Testis (tissue), 2 donors: ENCODE measurements at regions not wholly inside any gene's neighbourhood (a gene's known extent, or its start where the extent isn't known, plus 50 kb on each side); places are given as distances from the start of the nearest gene placed in this dataset.

Source experiments
- DNase-seq: peaks from one replicate; pipeline ENCODE4 v3.0.0-alpha.2; 2019
- H3K27ac ChIP-seq, 2 donors: fragments of 200-600 bp; sonication (generic); one replicate each; pipeline ENCODE4 v1.5.1; 2019
- H3K27me3 ChIP-seq: fragments of 200-600 bp; sonication (generic); one replicate; pipeline ENCODE4 v1.5.1; 2019
- H3K36me3 ChIP-seq: fragments of 200-600 bp; sonication (generic); one replicate; pipeline ENCODE4 v1.5.1; 2017; ENCODE audit warnings: low read depth; ENCODE audit errors: missing control alignments
- H3K4me1 ChIP-seq: fragments of 200-600 bp; sonication (generic); one replicate; pipeline ENCODE4 v1.5.1; 2019
- H3K4me3 ChIP-seq, 2 donors: fragments of 200-600 bp; sonication (generic); one replicate each; pipeline ENCODE4 v1.5.1; 2017 to 2019
- H3K9me3 ChIP-seq: fragments of 200-600 bp; sonication (generic); one replicate; pipeline ENCODE4 v1.5.1; 2017
- CTCF ChIP-seq, 3 experiments: fragments of 450-650 bp in 2 of 3; fragments of 200-600 bp in 1 of 3; sonication (generic) in 1 of 3; IDR thresholded peaks; one replicate each; pipeline ENCODE4 v1.5.1; 2016 to 2019; ENCODE audit warnings: antibody characterized with exemption in 3 of 3, mild to moderate bottlenecking in 2 of 3, moderate library complexity in 1 of 3
- POLR2A ChIP-seq: fragments of 450-650 bp; IDR thresholded peaks from one replicate; pipeline ENCODE4 v1.6.1; 2017; ENCODE audit warnings: antibody characterized with exemption, mild to moderate bottlenecking, moderate library complexity
- WGBS, 2 donors: methylation state at CpG; one replicate each; pipeline ENCODE4 v1.1.5; 2018; 5-methylcytosine and 5-hydroxymethylcytosine counted together
- intact Hi-C: fragments of 100-400 bp; cut with DNase I; formaldehyde crosslinking; loops from one replicate; pipeline ENCODE4 v1.15.1; 2023; ENCODE audit warnings: low total_unique reads

- no peaks in the 10 kb centered on the region for H3K9me3 ChIP-seq
- no peak for DNase-seq
- H3K27ac ChIP-seq = no peak overlapping the region
- H3K27me3 ChIP-seq = no peaks in the 10 kb centered on the region
- no peaks in the 10 kb centered on the region for H3K36me3 ChIP-seq
- TF ChIP-seq POLR2A (no peak), CTCF (IDR thresholded peaks at IDR 0.05) (no peak)
- intact Hi-C loops = no loop called here
- no peak overlapping the region for H3K4me3 ChIP-seq
- no peaks in the 10 kb centered on the region for H3K4me1 ChIP-seq
- WGBS, 2 donors = 84 to 96% methylated on average over 2 of the region's 2 CpGs
Observed at GRCh38 chr5:155239803-155240202, 226.2 kb downstream of the KIF4B start.

DNA sequence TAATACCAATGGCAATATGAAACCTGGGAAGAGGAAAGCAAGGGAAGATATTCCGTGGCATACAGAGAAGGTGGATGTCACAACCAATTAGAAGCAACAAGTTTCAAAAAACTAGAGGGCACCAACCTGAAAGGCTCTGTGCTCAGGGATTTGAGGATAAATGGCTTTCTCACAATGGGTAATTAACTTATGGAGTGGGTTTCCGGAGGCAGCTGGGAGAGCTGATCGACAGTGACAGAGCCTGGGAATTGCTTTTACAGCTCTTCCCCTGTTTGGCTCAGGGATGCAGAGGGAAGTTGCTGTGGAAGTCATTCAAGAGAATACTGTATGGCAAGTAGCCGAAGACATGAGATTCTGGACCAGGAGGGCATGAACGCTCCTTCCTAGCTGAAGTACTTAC is 237.0 kb downstream of the KIF4B start:
- no peaks in the 10 kb centered on the region for H3K9me3 ChIP-seq
- no peaks in the 10 kb centered on the region for H3K27me3 ChIP-seq
- no peak for DNase-seq
- H3K27ac ChIP-seq = no peak overlapping the region
- no peak overlapping the region for H3K4me3 ChIP-seq
- WGBS, 2 donors = 67 to 75% methylated on average over 5 of the region's 5 CpGs
- TF ChIP-seq POLR2A (no peak), CTCF (IDR thresholded peaks at IDR 0.05) (no peak)
- no peaks in the 10 kb centered on the region for H3K4me1 ChIP-seq
- H3K36me3 ChIP-seq = no peaks in the 10 kb centered on the region
- intact Hi-C loops = no loop called here

DNA sequence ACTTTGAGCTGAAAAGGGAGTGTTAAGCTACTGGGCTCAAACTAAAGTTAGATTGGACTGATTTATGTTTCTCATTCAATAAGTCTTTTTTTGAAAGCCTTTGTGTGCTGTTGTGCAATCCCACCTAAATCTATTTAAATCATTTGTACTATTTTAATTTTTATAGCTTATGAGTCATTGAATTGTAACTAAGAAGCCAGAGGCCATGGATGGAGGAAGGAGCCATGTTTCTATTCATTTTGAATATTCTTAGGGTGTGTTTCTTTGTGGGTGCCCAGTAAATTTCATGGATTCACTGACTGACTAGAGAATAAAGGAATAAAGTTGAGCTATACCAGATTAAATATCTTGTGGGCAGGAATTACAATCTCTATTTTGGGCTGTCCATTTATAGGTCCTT is 238.5 kb downstream of the KIF4B start:
- Histone ChIP-seq H3K4me1 (no peaks in the 10 kb centered on the region), H3K9me3 (no peaks in the 10 kb centered on the region), H3K27ac (no peak overlapping the region), H3K36me3 (no peaks in the 10 kb centered on the region), H3K27me3 (no peaks in the 10 kb centered on the region), H3K4me3 (no peak overlapping the region)
- intact Hi-C loops = no loop called here
- TF ChIP-seq POLR2A = no peak
- TF ChIP-seq CTCF (IDR thresholded peaks at IDR 0.05) = no peak
- no peak for DNase-seq

GRCh38 chr5:155252717-155253116 is 239.2 kb downstream of the KIF4B start:
- intact Hi-C loops = no loop called here
- Histone ChIP-seq H3K27me3 (no peaks in the 10 kb centered on the region), H3K4me1 (no peaks in the 10 kb centered on the region), H3K36me3 (no peaks in the 10 kb centered on the region), H3K4me3 (no peak overlapping the region), H3K27ac (no peak overlapping the region), H3K9me3 (no peaks in the 10 kb centered on the region)
- TF ChIP-seq CTCF (IDR thresholded peaks at IDR 0.05) (no peak), POLR2A (no peak)
- WGBS, 2 donors = 83 to 87% methylated on average over 3 of the region's 3 CpGs
- no peak for DNase-seq

- no peak for DNase-seq
- no peaks in the 10 kb centered on the region for H3K36me3 ChIP-seq
- no peak for TF ChIP-seq CTCF (IDR thresholded peaks at IDR 0.05)
- no peak for TF ChIP-seq POLR2A
- WGBS, 2 donors = 54 to 57% methylated on average over 2 of the region's 2 CpGs
- no peaks in the 10 kb centered on the region for H3K4me1 ChIP-seq
- intact Hi-C loops = no loop called here
- no peak overlapping the region for H3K4me3 ChIP-seq
- H3K27ac ChIP-seq = no peak overlapping the region
- H3K9me3 ChIP-seq = no peaks in the 10 kb centered on the region
- H3K27me3 ChIP-seq = no peaks in the 10 kb centered on the region
Observed at GRCh38 chr5:155254399-155254798, 240.8 kb downstream of the KIF4B start.
